GM19372 (cell line): ENCODE measurements at regions not wholly inside any gene's neighbourhood (a gene's known extent, or its start where the extent isn't known, plus 50 kb on each side); places are given as distances from the start of the nearest gene placed in this dataset.
A peak's percentile ranks its signal among the peaks of the same experiment; 100 is the strongest.

ENCODE experiments used
- ATAC-seq: cut with Tn5 transposase; IDR thresholded peaks from one replicate; pipeline ENCODE4 v1.9.1; 2021; ENCODE audit warnings: mild to moderate bottlenecking, low read depth, moderate library complexity; ENCODE audit not compliant: unreplicated experiment

- no peak for ATAC-seq
These were observed 57.3 kb upstream of the RASGEF1B start for GRCh38 chr4:81528979-81529378.

GRCh38 chr4:81528200-81528599, 56.5 kb upstream of the RASGEF1B start:
- no peak for ATAC-seq

GRCh38 chr4:81527709-81528108, 56.0 kb upstream of the RASGEF1B start:
- ATAC-seq: no peak

GRCh38 chr4:81527115-81527514, 55.4 kb upstream of the RASGEF1B start:
- no peak for ATAC-seq

GRCh38 chr4:81526706-81527105, 55.0 kb upstream of the RASGEF1B start:
- ATAC-seq: no peak

GRCh38 chr4:81523672-81524327, 52.1 kb upstream of the RASGEF1B start:
- ATAC-seq: peak; percentile 52

GRCh38 chr4:81522711-81523110, 51.0 kb upstream of the RASGEF1B start:
- ATAC-seq: no peak

GRCh38 chr4:81521708-81522107, 50.0 kb upstream of the RASGEF1B start:
- ATAC-seq: no peak
